ENCODE measurements at regions not wholly inside any gene's neighbourhood (a gene's known extent, or its start where the extent isn't known, plus 50 kb on each side); places are given as distances from the start of the nearest gene placed in this dataset.

DNA sequence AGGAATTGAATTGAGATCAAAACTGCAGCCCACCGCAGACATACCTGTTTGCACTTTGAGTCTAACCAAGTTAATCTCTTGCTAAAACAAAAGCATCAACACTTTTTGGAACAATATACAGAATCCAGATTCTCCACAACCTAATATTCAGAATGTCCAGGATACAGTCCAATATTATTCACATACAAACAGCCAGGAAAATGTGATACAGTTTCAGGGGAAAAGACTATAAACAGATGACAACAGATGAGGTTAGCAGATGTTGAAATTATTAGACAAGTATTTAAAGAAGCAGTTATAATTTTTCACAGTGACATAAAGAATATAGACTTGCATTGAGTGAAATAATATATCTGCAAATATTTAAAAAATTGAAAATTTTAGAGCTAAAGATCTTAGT, 678.1 kb upstream of the CXADR start:
- DNase-seq (ENCODE audit: low read depth) = no peak

- no peak for DNase-seq (ENCODE audit: low read depth)
These were observed 675.5 kb upstream of the CXADR start for GRCh38 chr21:16837321-16837720.

DNA sequence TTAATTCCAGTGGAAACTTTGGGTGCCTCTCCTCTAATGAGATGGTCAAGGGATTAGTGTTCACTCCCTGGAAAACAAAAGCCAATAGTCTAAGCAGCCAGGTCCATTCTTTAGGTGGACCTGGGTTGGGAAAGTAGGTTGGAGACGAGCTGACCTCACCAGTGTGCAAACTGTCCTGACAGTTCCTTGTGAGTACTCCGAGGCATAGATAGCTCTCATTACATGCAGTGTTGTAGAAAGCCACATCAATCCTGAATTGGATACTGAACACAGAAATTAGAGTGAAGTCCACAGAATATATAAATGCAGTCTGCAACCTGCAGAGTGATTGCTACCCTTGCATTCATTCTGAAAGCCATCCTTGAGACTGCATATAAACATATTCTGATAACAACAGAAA, 675.1 kb upstream of the CXADR start:
- no peak for DNase-seq (ENCODE audit: low read depth)

DNA sequence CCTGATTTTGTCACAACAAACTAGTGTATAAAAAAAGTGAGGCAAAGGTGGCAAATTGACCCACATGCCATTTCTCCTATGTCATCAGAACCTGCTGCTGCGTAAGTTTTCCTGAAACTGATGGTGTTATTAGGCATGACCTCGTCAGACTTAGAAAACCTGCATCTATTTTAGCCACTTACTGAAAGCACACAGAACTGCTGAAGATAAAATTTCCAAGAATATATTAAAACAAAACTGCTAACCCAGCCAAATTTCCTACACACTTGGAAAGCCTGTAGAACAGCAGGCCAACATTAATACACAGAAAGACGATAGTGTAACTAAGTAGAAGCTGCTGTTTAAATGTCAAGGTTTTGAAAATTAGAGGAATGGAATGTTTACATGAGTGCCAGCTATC, 674.5 kb upstream of the CXADR start:
- DNase-seq (ENCODE audit: low read depth) = no peak

DNA sequence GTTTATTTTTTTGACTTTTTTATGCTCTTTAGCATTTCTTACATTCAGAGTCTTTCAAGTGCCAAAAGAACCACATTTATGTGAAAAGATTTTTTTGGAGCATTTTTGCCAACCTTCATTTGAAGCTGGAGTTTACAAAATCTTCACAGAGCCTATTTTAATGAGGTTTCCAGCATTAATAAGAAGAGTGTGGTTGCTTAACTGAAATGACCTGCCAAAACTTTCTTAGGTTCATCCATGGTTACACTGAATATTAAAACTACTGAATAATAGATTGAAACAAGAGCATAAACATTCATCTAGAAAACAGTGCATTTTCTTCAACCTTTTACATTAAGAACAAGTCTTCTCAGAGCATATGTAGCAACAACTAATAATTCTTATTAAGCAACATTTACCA, 672.3 kb upstream of the CXADR start:
- DNase-seq (ENCODE audit: low read depth) = no peak

- DNase-seq (ENCODE audit: low read depth) = no peak
These were observed 670.7 kb upstream of the CXADR start for GRCh38 chr21:16841975-16842695.

DNA sequence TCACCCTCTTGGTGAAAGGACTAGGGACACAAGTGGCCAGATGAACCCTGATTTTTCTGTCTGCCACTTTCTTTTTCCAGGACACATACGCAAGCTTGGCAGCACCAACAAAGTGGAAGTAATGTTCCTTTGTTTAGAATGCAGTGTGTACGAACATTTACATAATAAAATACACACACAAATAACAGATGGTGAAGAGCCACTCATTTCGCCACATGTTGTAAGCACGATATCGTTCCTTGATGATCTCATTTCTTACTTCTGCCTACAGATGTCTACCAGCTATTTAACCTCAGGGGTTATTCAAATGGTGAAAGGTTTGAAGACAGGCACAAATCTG, 670.2 kb upstream of the CXADR start:
- DNase-seq (ENCODE audit: low read depth) = no peak

GRCh38 chr21:16847211-16847610, 665.6 kb upstream of the CXADR start:
- no peak for DNase-seq (ENCODE audit: low read depth)

- no peak for DNase-seq (ENCODE audit: low read depth)
These were observed 661.8 kb upstream of the CXADR start for GRCh38 chr21:16851054-16851453.

DNA sequence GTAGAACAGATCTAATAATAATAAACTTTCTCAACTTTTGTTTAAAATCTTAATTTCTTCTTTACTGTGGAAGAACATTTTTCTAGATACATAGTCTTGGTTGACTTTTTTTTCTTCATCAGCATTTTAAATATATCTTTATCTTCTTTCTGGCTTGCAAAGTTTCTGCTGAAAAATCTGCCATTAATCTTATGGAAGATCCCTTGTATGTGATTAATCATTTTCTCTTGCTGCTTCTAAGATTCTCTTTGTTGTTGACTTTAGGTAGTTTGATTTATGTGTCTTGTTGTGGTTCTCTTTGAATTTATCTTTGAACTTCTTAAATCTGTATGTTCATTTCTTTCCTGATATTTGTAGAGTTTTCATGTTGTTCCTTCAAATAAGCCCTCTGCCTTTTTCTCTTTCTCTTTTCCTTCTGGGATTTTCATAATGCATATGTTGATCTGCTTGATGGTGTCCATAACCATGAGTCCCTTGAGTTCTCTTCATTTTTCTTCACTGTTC, 657.6 kb upstream of the CXADR start:
- DNase-seq (ENCODE audit: low read depth) = no peak

GRCh38 chr21:16863362-16863905, 649.4 kb upstream of the CXADR start:
- no peak for DNase-seq (ENCODE audit: low read depth)

DNA sequence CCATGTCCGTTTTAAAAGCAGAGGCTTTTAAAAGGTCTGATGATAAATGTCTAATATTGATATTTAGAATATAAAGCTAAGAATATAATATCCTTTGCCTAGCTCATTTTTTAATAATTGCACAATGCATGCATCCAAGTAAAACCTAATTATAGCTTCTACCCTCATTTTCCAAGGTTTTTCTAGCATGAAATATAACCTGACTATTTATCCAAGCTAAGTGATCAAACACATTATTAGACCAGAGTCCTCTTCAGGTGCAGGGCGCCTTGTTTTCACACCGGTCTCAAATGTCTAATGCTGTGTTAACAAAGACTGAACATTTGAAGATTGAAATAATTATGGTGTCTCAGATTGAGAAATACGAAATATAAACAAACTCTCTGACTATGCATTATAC, 648.9 kb upstream of the CXADR start:
- DNase-seq (ENCODE audit: low read depth) = no peak

- DNase-seq (ENCODE audit: low read depth) = no peak
These were observed 647.2 kb upstream of the CXADR start for GRCh38 chr21:16865632-16866031.

DNA sequence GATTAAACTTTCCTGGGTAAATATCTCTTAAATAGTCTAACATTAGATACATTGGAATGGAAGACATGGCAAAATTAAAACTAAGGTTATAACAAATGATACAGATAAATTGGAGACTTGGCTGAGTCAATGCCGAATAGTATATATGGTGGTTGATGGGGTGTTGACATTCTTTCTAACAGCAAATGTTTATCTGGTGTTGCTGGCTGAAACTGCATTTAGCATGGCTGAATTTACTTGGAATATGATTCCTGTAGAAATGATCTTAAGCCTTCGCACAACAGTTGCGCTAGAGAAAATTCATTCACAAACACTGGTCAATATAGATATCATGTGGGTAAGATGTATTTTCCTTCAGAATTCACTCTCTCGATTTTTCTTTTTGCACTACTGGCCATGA, 646.0 kb upstream of the CXADR start:
- DNase-seq (ENCODE audit: low read depth) = no peak

GRCh38 chr21:16870103-16870502, 642.7 kb upstream of the CXADR start:
- DNase-seq (ENCODE audit: low read depth) = peak; percentile 20

- DNase-seq (ENCODE audit: low read depth) = no peak
These were observed 640.2 kb upstream of the CXADR start for GRCh38 chr21:16872616-16873015.

DNA sequence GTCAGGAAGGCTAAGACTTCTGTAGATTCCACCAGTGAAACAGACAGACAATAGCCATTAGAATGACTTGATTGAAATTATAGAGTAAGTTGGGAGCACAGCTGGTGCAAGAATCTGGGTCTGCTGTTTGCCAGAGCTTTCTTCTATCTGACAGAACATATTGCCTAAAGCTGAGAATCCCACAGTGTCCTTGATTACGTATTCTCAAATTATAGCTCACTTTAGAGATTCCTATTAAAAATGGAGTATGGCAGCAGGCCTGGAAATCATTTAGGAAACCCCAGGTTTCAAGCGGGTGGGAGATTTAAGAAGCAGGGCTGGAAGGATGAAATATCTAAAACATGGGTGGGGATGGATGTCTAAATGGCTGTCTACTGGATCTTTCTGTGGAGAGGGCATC, 639.7 kb upstream of the CXADR start:
- no peak for DNase-seq (ENCODE audit: low read depth)

DNA sequence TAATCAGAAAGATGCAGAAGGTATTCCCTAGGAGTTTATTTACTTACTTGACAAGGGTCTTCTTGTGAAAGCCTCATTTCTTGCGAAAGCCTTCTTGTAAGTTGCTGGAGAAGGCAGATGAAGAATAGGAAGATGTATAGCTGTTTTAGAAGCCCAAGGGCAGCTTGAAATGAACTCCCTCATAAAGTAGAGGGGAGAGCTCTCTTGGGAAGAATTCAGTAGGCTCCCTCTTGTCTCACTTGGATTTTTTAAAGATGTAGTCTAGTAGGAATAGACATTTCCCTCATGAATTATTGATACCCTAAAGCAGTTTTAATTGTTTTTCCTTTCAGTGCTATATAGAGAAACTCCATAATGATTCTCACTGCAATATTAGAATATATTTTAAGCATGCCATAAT, 639.2 kb upstream of the CXADR start:
- DNase-seq (ENCODE audit: low read depth) = no peak

GRCh38 chr21:16879479-16879878, 633.4 kb upstream of the CXADR start:
- DNase-seq (ENCODE audit: low read depth) = no peak

- peak; percentile 39 for DNase-seq (ENCODE audit: low read depth)
These were observed 621.0 kb upstream of the CXADR start for GRCh38 chr21:16891821-16892220.

DNA sequence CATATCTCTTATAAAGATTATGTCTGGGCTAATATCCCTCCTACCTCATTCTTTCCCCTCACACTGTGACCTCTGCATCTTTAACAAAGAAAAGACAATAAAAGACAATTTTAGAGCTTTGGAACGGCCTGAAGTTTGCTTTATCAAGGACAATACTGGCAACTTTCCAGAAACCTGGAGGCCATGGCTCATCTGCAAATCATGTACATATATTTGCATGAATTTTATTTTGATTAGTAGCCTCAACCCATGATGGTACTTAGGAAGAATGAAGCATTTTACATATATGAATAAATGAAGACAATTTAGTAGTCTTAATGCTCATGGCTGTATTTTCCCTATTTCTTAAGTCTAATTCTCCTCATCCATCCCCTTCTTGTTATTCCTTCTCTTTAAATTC, 612.2 kb upstream of the CXADR start:
- no peak for DNase-seq (ENCODE audit: low read depth)

- DNase-seq (ENCODE audit: low read depth) = peak; percentile 16
These were observed 604.8 kb upstream of the CXADR start for GRCh38 chr21:16908077-16908476.

GRCh38 chr21:16910435-16911165, 602.2 kb upstream of the CXADR start:
- no peak for DNase-seq (ENCODE audit: low read depth)

Measured in GM04503 (cell line).